Fibroblast of lung (primary cell): ENCODE measurements at regions not wholly inside any gene's neighbourhood (a gene's known extent, or its start where the extent isn't known, plus 50 kb on each side); places are given as distances from the start of the nearest gene placed in this dataset.
A peak's percentile ranks its signal among the peaks of the same experiment; 100 is the strongest.

Experiments
- DNase-seq, 2 donors: peaks; one replicate each; pipeline versions ENCODE4 v3.0.0 to v3.0.0-alpha.2; 2010; ENCODE audit warnings: low read depth in 2 of 2
- H2AFZ ChIP-seq: 2 replicates; pipeline ENCODE4 v1.5.1; 2012; ENCODE audit warnings: low read length, control low read depth, inconsistent platforms
- H3K27ac ChIP-seq: 2 replicates; pipeline ENCODE4 v1.5.1; 2011; ENCODE audit warnings: low read length, control low read depth; ENCODE audit not compliant: insufficient read depth
- H3K27me3 ChIP-seq: 2 replicates; pipeline ENCODE4 v1.5.1; 2011; ENCODE audit warnings: mild to moderate bottlenecking, low read length; ENCODE audit not compliant: control insufficient read depth, insufficient read depth
- H3K36me3 ChIP-seq: 2 replicates; pipeline ENCODE4 v1.5.1; 2011; ENCODE audit warnings: low read length; ENCODE audit not compliant: control insufficient read depth, insufficient read depth
- H3K4me1 ChIP-seq: 2 replicates; pipeline ENCODE4 v1.5.1; 2011; ENCODE audit warnings: low read length; ENCODE audit not compliant: control insufficient read depth, insufficient read depth; ENCODE audit errors: extremely low read depth
- H3K4me2 ChIP-seq: 2 replicates; pipeline ENCODE4 v1.5.1; 2011; ENCODE audit warnings: low read length, control low read depth; ENCODE audit not compliant: insufficient read depth; ENCODE audit errors: extremely low read depth
- H3K4me3 ChIP-seq, 4 experiments: fragments of 200-600 bp in 1 of 4; sonication (generic) in 1 of 4; replicated peaks in 1 of 4; 2 replicates each; pipeline ENCODE4 v1.5.1; 2011 to 2016; ENCODE audit warnings: low read length in 4 of 4, low read depth in 3 of 4, mild to moderate bottlenecking in 3 of 4, control low read depth in 2 of 4, inconsistent platforms in 1 of 4, mixed read lengths in 1 of 4; ENCODE audit not compliant: insufficient read depth in 1 of 4; ENCODE audit errors: control extremely low read depth in 1 of 4
- H3K79me2 ChIP-seq: 2 replicates; pipeline ENCODE4 v1.5.1; 2012; ENCODE audit warnings: mild to moderate bottlenecking, low read length, inconsistent platforms; ENCODE audit not compliant: control insufficient read depth, insufficient read depth
- H3K9ac ChIP-seq: 2 replicates; pipeline ENCODE4 v1.5.1; 2011; ENCODE audit warnings: mild to moderate bottlenecking, low read length, control low read depth; ENCODE audit not compliant: insufficient read depth
- H3K9me3 ChIP-seq: 2 replicates; pipeline ENCODE4 v1.5.1; 2012; ENCODE audit warnings: low read depth, low read length; ENCODE audit not compliant: control insufficient read depth, insufficient read depth
- H4K20me1 ChIP-seq: 2 replicates; pipeline ENCODE4 v1.5.1; 2011; ENCODE audit warnings: low read length; ENCODE audit not compliant: control insufficient read depth, insufficient read depth; ENCODE audit errors: extremely low read depth
- EZH2 ChIP-seq: IDR thresholded peaks from 2 replicates; pipeline ENCODE4 v1.5.1; 2012; ENCODE audit warnings: low read length, control low read depth, mild to moderate bottlenecking; ENCODE audit errors: missing control alignments
- TF ChIP-seq, protein P1 (sequence below), 2 donors: IDR thresholded peaks in 1 of 2; conservative IDR thresholded peaks in 1 of 2; 1 replicate in 1 of 2; 2 replicates in 1 of 2; pipeline ENCODE4 v1.5.1; 2011 to 2012; ENCODE audit warnings: low read length in 2 of 2, control low read depth in 1 of 2, inconsistent platforms in 1 of 2, low read depth in 1 of 2, mild to moderate bottlenecking in 1 of 2

GRCh38 chr4:133929531-133930239 is 271.9 kb downstream of the PABPC4L start:
- H3K9ac ChIP-seq: no peak overlapping the region
- no peak overlapping the region for H3K4me2 ChIP-seq
- no peaks in the 10 kb centered on the region for H3K4me1 ChIP-seq
- H4K20me1 ChIP-seq: no peaks in the 10 kb centered on the region
- no peaks in the 10 kb centered on the region for H3K79me2 ChIP-seq
- H3K27ac ChIP-seq: no peak overlapping the region
- no peak overlapping the region for H2AFZ ChIP-seq
- TF ChIP-seq, protein P1, sequence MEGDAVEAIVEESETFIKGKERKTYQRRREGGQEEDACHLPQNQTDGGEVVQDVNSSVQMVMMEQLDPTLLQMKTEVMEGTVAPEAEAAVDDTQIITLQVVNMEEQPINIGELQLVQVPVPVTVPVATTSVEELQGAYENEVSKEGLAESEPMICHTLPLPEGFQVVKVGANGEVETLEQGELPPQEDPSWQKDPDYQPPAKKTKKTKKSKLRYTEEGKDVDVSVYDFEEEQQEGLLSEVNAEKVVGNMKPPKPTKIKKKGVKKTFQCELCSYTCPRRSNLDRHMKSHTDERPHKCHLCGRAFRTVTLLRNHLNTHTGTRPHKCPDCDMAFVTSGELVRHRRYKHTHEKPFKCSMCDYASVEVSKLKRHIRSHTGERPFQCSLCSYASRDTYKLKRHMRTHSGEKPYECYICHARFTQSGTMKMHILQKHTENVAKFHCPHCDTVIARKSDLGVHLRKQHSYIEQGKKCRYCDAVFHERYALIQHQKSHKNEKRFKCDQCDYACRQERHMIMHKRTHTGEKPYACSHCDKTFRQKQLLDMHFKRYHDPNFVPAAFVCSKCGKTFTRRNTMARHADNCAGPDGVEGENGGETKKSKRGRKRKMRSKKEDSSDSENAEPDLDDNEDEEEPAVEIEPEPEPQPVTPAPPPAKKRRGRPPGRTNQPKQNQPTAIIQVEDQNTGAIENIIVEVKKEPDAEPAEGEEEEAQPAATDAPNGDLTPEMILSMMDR (conservative IDR thresholded peaks at IDR 0.05 in 1 of 2, IDR thresholded peaks at IDR 0.05 in 1 of 2; ENCODE audit: low read depth in 1 of 2, low read length in 2 of 2): no peak
- no peak for TF ChIP-seq EZH2
- no peak overlapping the region for H3K4me3 ChIP-seq
- H3K36me3 ChIP-seq: no peaks in the 10 kb centered on the region
- H3K9me3 ChIP-seq: no peaks in the 10 kb centered on the region
- no peaks in the 10 kb centered on the region for H3K27me3 ChIP-seq
- peak in 1 of 2 donors; percentile 21 for DNase-seq

GRCh38 chr4:133921280-133922195 is 280.1 kb downstream of the PABPC4L start:
- Histone ChIP-seq H3K9ac (no peak overlapping the region), H3K36me3 (no peaks in the 10 kb centered on the region), H3K27ac (no peak overlapping the region), H3K4me2 (no peak overlapping the region), H3K9me3 (no peaks in the 10 kb centered on the region), H3K27me3 (no peaks in the 10 kb centered on the region), H3K4me1 (no peaks in the 10 kb centered on the region), H2AFZ (no peak overlapping the region), H3K79me2 (no peaks in the 10 kb centered on the region), H4K20me1 (no peaks in the 10 kb centered on the region), H3K4me3 (no peak overlapping the region)
- DNase-seq: peak; percentile 12 to 58
- TF ChIP-seq, protein P1 (conservative IDR thresholded peaks at IDR 0.05 in 1 of 2, IDR thresholded peaks at IDR 0.05 in 1 of 2; ENCODE audit: low read depth in 1 of 2, low read length in 2 of 2): peak; percentile 18 to 47
- TF ChIP-seq EZH2: no peak

GRCh38 chr4:133920236-133920635 is 281.4 kb downstream of the PABPC4L start:
- Histone ChIP-seq H3K4me3 (no peak overlapping the region), H3K36me3 (no peaks in the 10 kb centered on the region), H4K20me1 (no peaks in the 10 kb centered on the region), H3K27ac (no peak overlapping the region), H3K27me3 (no peaks in the 10 kb centered on the region), H3K9me3 (no peaks in the 10 kb centered on the region), H3K9ac (no peak overlapping the region), H3K4me2 (no peak overlapping the region), H2AFZ (no peak overlapping the region), H3K4me1 (no peaks in the 10 kb centered on the region), H3K79me2 (no peaks in the 10 kb centered on the region)
- TF ChIP-seq, protein P1 (conservative IDR thresholded peaks at IDR 0.05 in 1 of 2, IDR thresholded peaks at IDR 0.05 in 1 of 2; ENCODE audit: low read depth in 1 of 2, low read length in 2 of 2): no peak
- no peak for TF ChIP-seq EZH2
- peak in 1 of 2 donors; percentile 6 for DNase-seq
